ENCODE measurements at regions not wholly inside any gene's neighbourhood (a gene's known extent, or its start where the extent isn't known, plus 50 kb on each side); places are given as distances from the start of the nearest gene placed in this dataset.
"Not testable (repeated sequence)": the region's sequence is repeated elsewhere in the genome, so short reads cannot be mapped to it uniquely, and the experiment has no call there.

DNA sequence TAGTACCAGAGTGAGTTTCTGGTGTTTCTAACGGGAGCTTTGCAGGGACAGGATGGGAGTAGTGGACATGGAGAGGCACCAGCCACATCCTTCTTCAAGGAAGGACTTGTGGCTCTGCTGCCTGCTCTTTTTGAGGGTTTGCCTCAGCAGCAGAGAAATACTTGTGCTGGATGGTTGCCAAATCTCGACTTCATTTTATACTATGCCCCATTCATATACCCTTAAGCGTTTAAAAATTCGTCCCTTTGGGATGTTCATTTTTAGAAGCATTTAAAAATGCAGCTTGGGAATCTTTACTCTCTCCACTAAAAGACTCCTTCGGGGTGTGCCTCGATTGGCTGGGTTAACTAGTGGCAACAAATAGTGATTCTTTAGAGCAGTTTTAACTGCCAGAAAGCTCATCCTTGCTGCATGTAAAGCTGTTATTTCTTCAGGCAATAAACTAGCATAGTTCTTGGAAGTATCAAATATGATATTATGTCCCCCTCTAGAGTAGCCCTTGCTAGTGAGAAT, 126.5 kb upstream of the B3GAT2 start:
- H3K4me3 ChIP-seq, result no peak overlapping the region
- no peaks in the 10 kb centered on the region for H3K36me3 ChIP-seq
- peaks cover 0 to 2% of the 10 kb centered on the region in 2 donors for H3K9me3 ChIP-seq
- H3K27ac ChIP-seq, result no peak overlapping the region
- intact Hi-C loops (cut with DNase I; ENCODE audit: low total_unique reads), result no loop called here
- no peak for DNase-seq (ENCODE audit: low spot score in 2 of 2)
- TF ChIP-seq, protein P1, sequence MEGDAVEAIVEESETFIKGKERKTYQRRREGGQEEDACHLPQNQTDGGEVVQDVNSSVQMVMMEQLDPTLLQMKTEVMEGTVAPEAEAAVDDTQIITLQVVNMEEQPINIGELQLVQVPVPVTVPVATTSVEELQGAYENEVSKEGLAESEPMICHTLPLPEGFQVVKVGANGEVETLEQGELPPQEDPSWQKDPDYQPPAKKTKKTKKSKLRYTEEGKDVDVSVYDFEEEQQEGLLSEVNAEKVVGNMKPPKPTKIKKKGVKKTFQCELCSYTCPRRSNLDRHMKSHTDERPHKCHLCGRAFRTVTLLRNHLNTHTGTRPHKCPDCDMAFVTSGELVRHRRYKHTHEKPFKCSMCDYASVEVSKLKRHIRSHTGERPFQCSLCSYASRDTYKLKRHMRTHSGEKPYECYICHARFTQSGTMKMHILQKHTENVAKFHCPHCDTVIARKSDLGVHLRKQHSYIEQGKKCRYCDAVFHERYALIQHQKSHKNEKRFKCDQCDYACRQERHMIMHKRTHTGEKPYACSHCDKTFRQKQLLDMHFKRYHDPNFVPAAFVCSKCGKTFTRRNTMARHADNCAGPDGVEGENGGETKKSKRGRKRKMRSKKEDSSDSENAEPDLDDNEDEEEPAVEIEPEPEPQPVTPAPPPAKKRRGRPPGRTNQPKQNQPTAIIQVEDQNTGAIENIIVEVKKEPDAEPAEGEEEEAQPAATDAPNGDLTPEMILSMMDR (IDR thresholded peaks at IDR 0.05), result no peak
- no peak for TF ChIP-seq POLR2AphosphoS5 (IDR thresholded peaks at IDR 0.05)
- TF ChIP-seq POLR2A (IDR thresholded peaks at IDR 0.05), result no peak
- H3K4me1 ChIP-seq, result no peaks in the 10 kb centered on the region
- no peaks in the 10 kb centered on the region for H3K27me3 ChIP-seq

DNA sequence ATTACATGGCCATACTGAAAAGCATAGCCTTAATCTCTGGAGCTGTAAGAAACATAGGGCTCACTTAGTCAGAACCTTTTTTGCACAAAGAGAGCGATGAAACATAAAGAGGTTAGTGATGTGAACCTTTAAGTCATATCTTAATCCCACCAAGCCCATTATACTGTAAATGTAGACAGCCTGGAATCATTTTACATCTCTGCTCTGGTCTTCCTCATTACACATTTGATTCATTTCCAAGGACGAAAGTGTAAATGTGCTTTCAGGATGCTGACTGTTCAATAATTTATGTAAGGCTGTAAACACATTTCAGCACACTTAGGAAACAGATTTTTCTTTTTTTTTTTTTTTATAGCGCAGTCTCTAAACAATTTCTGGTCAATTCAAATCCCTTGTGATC, 131.3 kb upstream of the B3GAT2 start:
- no peak for DNase-seq (ENCODE audit: low spot score in 2 of 2)
- Histone ChIP-seq H3K9me3 (no peaks in the 10 kb centered on the region), H3K36me3 (no peaks in the 10 kb centered on the region), H3K4me3 (no peak overlapping the region), H3K27me3 (no peaks in the 10 kb centered on the region), H3K4me1 (no peaks in the 10 kb centered on the region), H3K27ac (no peak overlapping the region)
- intact Hi-C loops (cut with DNase I; ENCODE audit: low total_unique reads), result no loop called here
- TF ChIP-seq POLR2AphosphoS5 (IDR thresholded peaks at IDR 0.05), result no peak
- TF ChIP-seq, protein P1 (IDR thresholded peaks at IDR 0.05), result no peak
- no peak for TF ChIP-seq POLR2A (IDR thresholded peaks at IDR 0.05)

DNA sequence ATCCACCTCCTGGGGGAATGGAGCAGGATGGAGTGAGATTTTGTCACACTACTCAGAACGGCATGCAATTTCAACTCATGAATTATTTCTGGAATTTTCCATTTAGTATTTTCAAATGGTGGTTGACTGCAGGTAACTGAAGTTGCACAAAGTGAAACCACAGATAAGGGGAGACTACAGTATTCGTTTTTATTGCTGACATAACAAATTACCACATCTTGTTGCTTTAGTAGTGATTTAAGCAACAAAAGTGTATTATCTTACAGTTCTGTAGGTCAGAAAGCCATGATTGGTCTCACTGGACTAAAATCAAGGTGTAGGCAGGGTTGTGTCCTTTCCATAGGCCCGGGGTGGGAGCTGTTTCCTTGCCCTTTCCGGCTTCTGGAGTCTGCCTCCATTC, 133.4 kb upstream of the B3GAT2 start:
- Histone ChIP-seq H3K36me3 (no peaks in the 10 kb centered on the region), H3K9me3 (no peaks in the 10 kb centered on the region), H3K4me1 (no peaks in the 10 kb centered on the region), H3K27me3 (no peaks in the 10 kb centered on the region), H3K27ac (no peak overlapping the region), H3K4me3 (no peak overlapping the region)
- DNase-seq (ENCODE audit: low spot score in 2 of 2), result no peak
- intact Hi-C loops (cut with DNase I; ENCODE audit: low total_unique reads), result no loop called here
- TF ChIP-seq, protein P1 (IDR thresholded peaks at IDR 0.05), result no peak
- no peak for TF ChIP-seq POLR2AphosphoS5 (IDR thresholded peaks at IDR 0.05)
- TF ChIP-seq POLR2A (IDR thresholded peaks at IDR 0.05), result no peak

DNA sequence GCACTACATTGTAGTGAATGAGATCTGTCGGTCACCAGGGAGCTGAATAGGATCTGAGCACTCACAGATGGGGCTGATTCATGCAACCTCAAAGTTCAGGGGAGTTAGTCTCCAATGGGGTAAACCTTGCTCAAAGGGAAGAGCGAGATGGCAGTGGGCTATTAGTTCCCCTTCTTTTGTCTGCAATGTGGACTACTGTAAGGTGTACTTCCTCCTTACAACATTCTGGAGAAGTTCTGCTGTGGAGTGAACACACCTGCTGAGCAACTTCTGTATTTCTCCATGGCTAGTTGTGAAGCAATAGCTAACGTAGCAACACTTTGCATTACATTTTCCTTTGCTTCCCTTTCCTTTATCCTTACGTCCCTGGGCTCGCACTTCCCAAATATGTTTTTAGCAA, 134.3 kb upstream of the B3GAT2 start:
- no peaks in the 10 kb centered on the region for H3K36me3 ChIP-seq
- no peak for DNase-seq (ENCODE audit: low spot score in 2 of 2)
- H3K27ac ChIP-seq, result no peak overlapping the region
- no peaks in the 10 kb centered on the region for H3K9me3 ChIP-seq
- intact Hi-C loops (cut with DNase I; ENCODE audit: low total_unique reads), result no loop called here
- H3K4me1 ChIP-seq, result no peaks in the 10 kb centered on the region
- no peak overlapping the region for H3K4me3 ChIP-seq
- TF ChIP-seq, protein P1 (IDR thresholded peaks at IDR 0.05), result no peak
- TF ChIP-seq POLR2A (IDR thresholded peaks at IDR 0.05) (no peak), POLR2AphosphoS5 (IDR thresholded peaks at IDR 0.05) (no peak)
- H3K27me3 ChIP-seq, result no peaks in the 10 kb centered on the region

DNA sequence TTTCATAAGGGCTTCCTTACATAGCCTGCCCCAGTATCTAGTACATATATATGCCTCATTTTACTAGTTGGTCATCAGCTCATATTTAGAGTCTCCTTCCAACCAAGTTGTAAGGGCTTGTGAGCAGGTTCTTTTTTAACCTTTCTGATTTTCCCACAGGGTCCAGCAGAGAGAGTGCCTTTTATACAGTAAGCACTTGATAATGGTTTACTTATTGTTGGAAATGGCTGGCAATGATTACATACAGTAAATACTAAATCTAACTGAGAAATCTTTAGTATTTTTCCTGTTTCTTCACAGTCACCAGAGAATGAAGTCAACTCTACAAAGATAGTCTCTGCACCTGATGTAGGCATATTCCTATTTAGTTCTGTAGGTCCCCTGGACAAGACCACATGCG, 135.1 kb upstream of the B3GAT2 start:
- intact Hi-C loops (cut with DNase I; ENCODE audit: low total_unique reads), result no loop called here

DNA sequence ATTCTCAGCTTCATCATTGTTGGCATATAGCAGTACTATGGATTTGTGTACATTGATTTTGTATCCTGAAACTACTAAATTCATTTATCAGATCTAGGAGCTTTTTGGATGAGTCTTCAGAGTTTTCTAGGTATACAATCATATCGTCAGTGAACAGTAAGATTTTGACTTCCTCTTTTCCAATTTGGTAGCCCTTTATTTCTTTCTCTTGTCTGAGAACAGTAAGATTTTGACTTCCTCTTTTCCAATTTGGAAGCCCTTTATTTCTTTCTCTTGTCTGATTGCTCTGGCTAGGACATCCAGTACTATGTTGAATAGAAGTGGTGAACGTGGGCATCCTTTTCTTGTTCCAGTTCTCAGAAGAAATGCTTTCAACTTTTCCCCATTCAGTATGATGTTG, 140.4 kb upstream of the B3GAT2 start:
- H3K27me3 ChIP-seq; H3K36me3 ChIP-seq; H3K27ac ChIP-seq; DNase-seq (ENCODE audit: low spot score in 2 of 2); intact Hi-C loops (cut with DNase I; ENCODE audit: low total_unique reads); H3K4me1 ChIP-seq; H3K4me3 ChIP-seq: not testable (repeated sequence)
- H3K9me3 ChIP-seq, result peaks cover 0 to 14% of the 10 kb centered on the region in 2 donors

More for the DNA sequence above, 135.1 kb upstream of the B3GAT2 start:
- H3K36me3 ChIP-seq, result no peaks in the 10 kb centered on the region
- H3K9me3 ChIP-seq, result no peaks in the 10 kb centered on the region
- H3K4me1 ChIP-seq, result no peaks in the 10 kb centered on the region
- no peak overlapping the region for H3K4me3 ChIP-seq
- no peak overlapping the region for H3K27ac ChIP-seq
- DNase-seq (ENCODE audit: low spot score in 2 of 2), result no peak
- TF ChIP-seq, protein P1 (IDR thresholded peaks at IDR 0.05), result no peak
- no peak for TF ChIP-seq POLR2AphosphoS5 (IDR thresholded peaks at IDR 0.05)
- TF ChIP-seq POLR2A (IDR thresholded peaks at IDR 0.05), result no peak
- no peaks in the 10 kb centered on the region for H3K27me3 ChIP-seq

Data from breast epithelium (tissue), 4 donors.